HG02610 (cell line): ENCODE measurements at regions not wholly inside any gene's neighbourhood (a gene's known extent, or its start where the extent isn't known, plus 50 kb on each side); places are given as distances from the start of the nearest gene placed in this dataset.

Source experiments
- ATAC-seq: cut with Tn5 transposase; IDR thresholded peaks from one replicate; pipeline ENCODE4 v1.9.1; 2021; ENCODE audit warnings: mild to moderate bottlenecking, moderate library complexity; ENCODE audit not compliant: unreplicated experiment

DNA sequence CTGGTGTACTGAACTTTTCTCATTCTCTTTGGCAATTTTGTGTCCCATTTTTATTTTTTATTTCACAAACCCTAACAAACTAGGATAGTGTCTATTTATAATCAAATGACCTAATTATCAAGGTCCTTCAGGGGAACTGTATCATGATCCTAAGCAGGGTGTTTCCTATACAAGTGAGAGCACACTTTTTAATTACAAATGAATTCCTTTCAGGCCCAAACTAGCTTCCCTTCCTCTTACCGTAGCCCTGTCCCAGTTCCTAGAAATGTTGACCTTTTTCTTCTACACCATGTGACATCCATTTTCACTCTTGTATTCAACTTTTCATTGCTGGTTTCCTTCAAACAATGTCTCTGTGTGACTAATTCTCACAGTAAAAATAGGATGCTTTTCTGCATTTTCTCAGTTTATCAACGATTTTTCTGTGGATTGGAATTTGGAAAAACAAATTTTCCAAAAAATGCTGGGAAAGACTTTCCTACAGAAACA, 411.4 kb downstream of the CCDC91 start:
- ATAC-seq: no peak

DNA sequence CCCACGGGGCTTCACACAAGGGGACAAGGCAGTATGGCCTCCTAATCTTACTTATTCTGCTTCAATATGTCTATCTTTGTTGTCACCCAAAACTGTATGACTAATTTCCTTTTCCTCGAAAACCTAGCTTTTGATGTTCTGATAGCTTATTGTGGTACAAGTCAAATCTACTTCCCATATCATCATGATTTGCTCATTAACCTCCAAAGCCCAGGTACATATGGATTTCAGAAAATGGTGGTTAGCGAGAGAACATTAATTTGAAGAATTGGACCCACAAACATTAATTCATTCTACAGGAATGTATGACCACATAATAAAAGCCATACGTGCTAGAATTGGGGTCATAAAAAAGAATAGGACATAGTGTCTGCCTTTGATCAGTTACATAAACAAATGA, 412.5 kb downstream of the CCDC91 start:
- no peak for ATAC-seq

DNA sequence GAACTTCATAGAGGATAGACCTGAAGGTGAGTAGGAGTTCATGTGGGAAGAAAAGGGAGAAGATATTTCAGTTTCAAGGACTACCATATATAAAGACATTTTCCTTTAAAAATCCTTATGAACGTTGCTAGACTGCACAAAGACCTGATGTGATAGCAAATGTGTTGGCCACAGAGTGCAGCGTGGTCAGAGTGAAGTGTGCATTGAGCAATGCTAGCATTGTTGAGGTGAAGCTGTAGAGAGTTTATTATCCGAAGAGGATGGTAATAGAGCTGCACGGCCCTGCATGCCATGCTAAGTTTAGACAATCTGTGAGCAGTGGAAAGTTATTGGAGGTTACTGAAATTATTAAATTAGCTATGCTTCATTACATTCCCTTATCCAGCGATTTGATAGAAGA, 413.0 kb downstream of the CCDC91 start:
- ATAC-seq: no peak

- ATAC-seq: no peak
Measured at GRCh38 chr12:28603801-28604200, 413.5 kb downstream of the CCDC91 start.

DNA sequence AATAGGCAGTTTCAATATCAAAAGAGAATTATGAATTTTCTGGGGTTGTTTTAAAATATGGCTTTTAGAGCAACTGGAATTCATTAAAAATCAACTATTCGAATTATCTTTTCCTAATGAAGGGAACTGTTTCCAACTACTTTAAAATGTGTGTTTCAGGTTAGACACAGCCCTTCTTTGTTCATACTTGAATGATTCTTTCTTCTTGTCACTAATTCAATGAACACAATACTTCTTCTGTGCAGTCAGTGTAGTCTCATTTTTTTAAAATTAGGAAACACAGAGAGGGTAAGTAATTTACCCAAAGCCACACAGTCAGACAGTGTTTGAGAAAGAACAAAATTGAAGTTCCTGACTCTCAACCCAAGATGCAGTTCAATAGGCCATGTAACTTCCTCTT, 414.0 kb downstream of the CCDC91 start:
- ATAC-seq: no peak

DNA sequence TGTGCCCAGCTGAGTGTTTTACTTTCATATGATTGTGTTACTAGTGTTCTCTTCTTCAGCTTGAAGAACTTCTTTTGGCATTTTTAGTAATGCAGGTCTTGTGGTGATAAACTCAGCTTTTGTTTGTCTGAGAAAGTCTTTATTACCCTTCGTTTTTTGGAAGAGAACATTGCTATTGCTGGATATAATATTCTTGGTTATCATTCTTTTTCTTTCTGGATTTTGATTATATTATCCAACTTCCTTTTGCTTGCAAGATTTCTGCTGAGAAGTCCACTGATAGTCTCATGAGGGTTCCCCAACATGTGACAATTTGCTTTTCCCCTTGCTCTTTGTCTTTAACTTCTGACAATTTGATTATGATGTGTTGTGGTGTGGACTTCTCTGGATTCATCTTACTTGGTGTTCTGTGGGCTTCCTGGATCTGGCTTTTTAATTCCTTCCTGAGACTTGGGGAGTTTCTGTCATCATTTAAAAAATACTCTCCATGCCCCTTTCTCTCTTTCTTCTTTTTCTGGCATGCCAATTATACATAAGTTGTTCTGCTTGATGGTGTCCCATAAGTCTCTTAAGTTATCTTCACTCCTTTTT, 416.8 kb downstream of the CCDC91 start:
- ATAC-seq: no peak

- ATAC-seq: no peak
Measured at GRCh38 chr12:28610401-28611114, 420.3 kb downstream of the CCDC91 start.

GRCh38 chr12:28611115-28611435, 420.8 kb downstream of the CCDC91 start:
- no peak for ATAC-seq

DNA sequence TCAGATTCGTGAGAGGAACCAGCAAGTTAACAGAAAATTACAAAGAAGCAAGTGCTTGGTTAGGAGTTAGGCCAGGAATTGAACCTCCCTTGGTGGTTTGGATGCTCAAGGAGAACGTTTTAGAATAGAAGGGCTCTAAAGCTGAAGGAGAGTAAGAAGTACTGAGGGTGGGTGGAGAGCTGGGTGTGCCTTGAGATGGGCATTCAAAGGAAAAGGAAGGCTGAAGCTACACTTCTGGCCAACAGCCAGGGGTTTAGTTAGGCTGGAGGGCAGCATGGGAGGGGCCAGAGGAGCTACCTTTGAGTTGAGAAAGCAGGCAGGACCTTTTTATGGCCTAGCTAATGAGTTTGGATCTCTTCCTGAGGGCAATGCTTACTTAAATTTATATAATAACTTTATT, 421.2 kb downstream of the CCDC91 start:
- ATAC-seq: no peak

GRCh38 chr12:28618171-28618570, 427.9 kb downstream of the CCDC91 start:
- no peak for ATAC-seq

GRCh38 chr12:28618772-28619171, 428.5 kb downstream of the CCDC91 start:
- ATAC-seq: no peak

GRCh38 chr12:28620281-28620680, 430.0 kb downstream of the CCDC91 start:
- no peak for ATAC-seq

DNA sequence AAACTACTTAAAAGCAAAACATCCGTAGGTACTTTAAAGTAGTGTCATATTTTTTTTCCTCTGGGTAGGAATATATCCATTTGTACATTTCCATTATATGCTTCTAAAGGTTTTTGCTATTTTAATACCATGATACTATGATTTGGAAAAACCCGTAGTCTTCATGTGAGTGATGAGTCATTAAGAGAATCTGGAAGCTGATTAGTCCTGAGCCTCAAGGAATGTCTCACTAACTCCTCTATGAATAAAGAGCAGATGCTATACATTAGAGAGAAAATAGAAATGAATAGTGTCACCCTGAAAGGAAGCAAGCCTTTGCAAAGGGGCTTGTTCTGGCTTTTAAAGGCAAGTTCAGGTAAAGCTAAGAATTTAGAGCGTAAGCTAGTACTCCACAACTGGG, 432.1 kb downstream of the CCDC91 start:
- no peak for ATAC-seq

DNA sequence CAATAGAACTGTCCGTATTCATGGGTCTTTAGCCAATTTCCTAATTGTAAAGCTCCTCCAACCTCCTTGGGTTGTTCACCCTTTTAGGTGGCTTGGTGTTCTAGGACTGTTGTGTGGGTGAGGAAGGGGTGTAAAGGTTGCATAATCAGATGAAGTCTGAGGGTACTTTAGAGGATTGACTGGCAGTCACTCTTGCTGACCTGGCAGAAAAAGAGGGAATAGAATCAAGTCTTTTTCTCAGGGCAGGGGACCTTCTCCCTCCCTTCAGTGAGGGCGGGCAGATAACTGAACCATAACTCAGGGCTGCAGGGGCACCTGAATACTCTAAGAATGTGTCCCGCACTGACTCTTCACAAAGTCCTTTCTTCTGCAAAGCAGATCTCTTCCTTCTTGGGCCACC, 436.2 kb downstream of the CCDC91 start:
- ATAC-seq: no peak

DNA sequence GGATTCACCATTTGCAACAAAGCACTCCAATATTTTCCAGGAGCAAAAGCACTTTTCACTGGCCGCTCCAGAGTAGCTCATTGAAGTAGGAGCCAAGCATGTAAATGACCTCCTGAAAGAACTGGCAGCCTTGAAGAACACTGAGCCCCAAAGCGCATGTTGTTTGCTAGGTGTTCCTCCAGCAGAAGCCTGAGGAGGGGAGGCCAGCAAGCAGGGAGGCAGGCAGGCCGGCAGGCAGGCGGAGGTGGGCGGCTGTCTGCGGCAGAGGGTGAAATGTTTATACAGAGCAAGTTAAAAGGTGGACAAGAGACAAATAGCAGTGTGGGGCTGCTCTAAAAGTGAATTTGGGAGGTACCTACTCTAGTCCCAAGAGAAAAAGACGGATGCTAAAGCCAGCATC, 439.4 kb downstream of the CCDC91 start:
- no peak for ATAC-seq

DNA sequence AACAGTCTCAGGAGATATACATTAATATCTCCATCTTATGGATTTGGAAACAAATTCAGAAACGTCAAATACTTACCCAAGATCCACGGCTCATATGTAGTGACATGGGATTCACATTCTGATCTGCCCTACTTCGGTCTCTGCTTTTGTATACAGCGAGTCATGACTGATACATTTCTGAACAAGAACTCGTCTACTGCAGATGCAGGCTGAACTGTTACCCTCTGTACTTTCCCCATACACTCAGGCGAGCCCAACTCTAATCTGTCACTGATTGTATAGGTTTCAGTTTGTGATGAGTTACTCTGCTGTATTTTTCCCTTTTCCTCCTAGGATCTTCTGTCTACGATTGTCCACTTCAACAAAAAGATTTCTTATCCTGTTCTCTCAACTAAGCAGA, 441.6 kb downstream of the CCDC91 start:
- ATAC-seq: no peak

DNA sequence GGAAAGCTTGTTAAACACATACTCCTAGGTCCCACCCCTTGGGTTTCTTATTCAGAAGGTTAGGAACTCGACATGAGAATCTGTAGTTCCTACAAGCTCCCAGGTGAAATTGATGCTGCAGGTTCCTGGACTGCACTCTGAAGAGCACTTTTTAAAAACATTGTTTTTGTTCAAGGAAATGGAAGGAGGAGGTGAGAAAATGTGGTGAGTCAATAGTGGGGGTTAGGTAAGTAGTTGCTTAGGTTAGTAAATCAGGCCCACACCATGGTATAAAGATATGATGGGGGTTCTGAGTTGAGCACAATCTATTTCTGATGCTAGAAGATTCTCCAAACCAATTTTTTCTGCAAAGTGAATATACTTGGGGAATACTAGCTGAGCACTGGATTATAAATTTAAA, 450.3 kb downstream of the CCDC91 start:
- no peak for ATAC-seq

- no peak for ATAC-seq
Measured at GRCh38 chr12:28645436-28645835, 455.2 kb downstream of the CCDC91 start.

DNA sequence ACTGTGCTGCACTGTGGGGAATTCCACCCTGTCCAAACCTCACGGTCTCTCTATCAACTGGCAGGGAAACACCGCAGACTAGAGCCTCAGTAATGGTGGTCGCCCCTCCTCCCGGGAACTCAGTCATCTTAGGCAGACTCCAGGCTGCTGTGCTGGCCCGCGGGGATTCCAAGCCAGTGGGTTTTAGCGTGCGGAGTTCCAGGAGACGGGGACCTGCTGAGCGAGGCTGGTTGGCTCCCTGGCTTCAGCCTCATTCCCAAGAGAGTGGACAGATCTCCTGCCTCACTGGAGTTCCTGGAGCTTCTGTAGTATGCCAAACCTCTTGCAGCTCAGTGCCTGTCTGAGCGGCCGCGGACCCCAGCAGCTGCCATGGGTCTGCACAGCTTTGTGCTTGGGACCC, 455.6 kb downstream of the CCDC91 start:
- ATAC-seq: no peak

- ATAC-seq: no peak
Measured at GRCh38 chr12:28650906-28651305, 460.6 kb downstream of the CCDC91 start.

DNA sequence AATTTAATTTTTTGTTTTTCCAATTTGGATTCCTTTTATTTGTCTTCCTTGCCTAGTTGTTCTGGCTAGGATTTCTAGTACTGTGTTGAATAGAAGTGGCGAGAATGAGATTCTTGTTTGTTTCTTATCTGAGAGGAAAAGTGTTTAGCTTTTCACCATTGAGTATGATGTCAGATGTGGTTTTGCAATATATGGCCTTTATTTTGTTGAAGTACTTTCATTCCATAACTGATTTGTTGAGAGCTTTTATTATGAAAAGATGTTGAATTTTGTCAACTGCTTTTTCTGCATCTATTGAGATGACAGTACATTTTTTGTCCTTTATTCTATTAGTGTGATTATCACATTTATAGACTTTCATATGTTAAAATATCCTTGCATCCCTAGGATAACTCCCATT, 462.0 kb downstream of the CCDC91 start:
- no peak for ATAC-seq

DNA sequence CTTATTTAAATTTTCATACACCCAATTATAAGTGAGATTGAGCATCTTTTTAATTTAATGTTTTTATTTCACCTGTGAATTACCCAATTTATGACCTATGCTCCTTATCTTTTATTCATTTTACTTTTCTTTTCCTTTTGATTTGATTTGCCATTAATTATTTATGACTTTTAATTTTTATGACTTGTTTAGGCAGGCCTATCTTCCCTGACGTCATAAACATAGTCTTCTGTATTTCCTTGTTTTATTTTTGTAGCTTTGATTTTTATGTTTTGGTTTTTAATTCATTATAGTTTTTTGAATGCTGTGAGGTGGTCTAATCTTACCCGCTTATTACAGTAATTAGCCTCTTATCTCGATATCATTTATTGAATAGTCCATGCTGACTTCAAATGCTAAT, 467.1 kb upstream of the FAR2 start:
- no peak for ATAC-seq

DNA sequence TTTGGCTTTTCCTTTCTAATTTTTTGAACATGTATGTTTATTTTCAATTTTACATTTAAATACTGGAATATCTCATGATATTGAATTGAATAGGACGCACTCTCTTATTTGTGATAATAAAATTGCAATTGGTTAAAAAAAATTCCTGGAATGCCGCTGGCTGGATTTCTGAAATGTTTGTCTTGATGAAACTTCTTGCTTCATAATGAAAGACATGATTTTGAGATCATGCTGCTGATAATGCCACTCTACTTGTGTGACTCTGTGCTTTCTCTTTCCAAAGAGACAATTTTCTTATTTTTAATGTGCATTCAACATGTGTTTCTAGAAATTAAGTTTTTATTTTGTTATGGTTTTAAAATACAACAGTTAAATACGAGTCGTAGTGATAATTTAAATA, 465.7 kb upstream of the FAR2 start:
- no peak for ATAC-seq
